AG08395 (cell line): ENCODE measurements at regions not wholly inside any gene's neighbourhood (a gene's known extent, or its start where the extent isn't known, plus 50 kb on each side); places are given as distances from the start of the nearest gene placed in this dataset.
"Not testable (repeated sequence)": the region's sequence is repeated elsewhere in the genome, so short reads cannot be mapped to it uniquely, and the experiment has no call there.

ENCODE experiments used
- DNase-seq: peaks from one replicate; pipeline ENCODE4 v3.0.0; 2012; ENCODE audit warnings: mixed read lengths, low spot score

DNA sequence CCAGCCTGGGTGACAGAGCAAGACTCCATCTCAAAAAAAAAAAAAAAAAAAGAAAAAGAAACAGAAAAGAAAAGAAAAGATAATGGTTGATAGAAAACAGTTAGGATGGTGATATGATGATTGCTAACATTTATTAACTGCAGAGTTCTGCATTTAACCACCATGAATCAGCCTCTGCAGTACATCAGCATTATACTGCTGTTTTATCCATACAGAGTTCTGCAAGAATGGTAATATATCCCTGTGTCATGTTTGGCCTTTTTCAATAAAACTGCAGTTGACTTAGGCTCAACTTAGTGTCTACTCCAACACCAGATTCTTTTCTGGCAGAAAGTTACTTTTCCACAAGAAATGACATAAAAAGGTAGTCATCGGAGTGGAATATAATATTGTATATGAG is 62.6 kb downstream of the DUSP6 start:
- DNase-seq: no peak

DNA sequence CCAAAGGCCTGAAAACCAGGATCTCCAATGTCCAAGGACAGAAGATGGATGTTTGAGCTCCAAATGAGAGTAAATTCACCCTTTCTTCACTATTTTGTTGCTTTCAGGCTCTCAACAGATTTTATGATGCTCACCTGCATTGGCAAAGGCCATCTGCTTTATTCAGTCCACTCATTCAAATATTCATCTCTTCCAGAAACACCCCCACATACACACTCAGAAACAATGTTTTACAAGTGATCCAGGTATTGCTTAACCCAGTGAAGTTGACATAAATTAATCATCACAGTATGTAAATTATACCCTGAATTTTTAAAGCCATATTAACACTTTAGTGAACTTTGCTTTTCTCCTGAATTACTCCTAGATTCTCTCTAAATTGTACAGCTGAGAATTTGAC is 63.3 kb downstream of the DUSP6 start:
- DNase-seq: no peak

DNA sequence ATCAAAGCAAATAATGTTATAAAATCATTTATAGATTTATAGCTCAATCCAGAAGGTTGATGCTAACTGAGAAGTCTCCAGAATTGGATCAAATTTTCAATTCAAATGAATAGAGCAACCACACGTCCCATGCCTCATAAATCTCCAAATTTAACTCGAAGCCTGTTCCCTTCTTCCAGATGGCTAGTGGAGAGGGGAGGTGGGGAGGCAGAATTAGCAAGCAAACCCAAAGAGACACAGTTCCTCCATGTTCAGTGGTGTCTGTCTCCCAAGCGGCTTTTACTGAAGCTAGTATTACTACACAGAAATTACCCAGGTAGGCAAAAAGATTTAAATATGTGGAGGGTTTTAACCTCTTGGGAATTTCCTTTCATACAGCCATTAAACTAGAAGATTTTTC is 65.8 kb downstream of the DUSP6 start:
- no peak for DNase-seq

DNA sequence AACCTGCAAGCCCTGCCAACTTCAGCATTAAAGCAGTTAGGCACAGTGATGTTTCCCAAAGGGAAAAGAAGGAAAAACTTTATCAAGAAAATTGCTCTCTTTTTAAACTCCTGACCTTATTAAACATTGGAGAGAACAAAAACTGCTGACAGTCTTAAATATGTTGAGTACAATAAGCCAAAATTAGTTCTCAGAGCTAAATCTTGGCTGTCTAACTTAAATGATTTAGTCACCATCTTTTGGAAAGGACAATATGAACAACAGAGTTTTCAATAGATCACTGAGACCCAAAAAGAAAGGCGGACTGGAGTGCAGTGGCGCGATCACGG is 70.8 kb downstream of the DUSP6 start:
- DNase-seq: no peak

DNA sequence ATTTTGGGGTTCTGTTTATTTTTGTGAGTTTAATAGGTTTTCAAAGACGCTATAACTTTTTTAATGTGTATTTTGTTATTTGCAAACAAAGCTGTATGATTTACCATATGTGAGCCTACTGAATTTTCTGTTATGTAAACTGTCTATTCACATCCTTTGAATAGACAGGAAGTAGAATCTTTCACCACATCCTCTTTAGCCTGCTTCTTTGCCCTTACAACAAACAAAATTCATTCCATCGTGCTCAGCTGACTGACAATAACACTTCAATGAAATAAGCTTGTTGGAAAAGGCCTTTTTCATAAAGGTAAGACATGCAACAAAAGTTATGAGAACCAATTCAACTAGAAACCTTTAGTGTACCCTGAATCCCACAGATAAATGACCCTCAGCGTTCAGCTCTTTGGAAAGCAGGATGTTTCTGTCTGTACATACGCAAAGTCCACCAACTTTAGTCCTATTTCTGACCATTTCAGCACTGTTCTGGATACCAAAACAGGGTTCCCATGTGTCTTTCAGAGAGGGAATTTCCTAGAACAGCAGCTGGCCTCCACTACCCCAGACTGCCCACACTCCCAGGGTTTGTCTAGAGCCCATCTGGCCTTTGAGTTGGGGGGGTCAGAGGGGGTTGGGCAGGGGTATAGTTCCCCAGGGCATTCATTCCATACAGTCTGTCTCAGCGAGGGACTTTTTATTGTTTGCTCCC is 71.3 kb downstream of the DUSP6 start:
- no peak for DNase-seq

DNA sequence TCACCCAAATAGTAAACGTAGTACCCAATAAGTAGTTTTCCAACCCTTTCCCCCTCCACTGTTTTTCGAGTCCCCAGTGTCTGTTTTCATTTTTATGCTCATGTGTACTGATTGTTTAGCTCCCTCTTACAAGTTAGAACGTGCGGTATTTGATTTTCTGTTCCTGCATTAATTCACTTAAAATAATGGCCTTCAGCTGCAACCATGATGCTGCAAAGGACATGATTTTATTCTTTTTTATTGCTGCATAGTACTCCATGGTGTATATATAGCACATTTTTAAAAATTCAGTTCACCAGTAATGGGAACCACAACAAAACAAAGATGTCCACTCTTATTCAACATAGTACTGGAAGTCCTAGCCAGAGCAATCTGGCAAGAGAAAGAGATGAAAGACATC is 72.8 kb downstream of the DUSP6 start:
- DNase-seq: no peak

DNA sequence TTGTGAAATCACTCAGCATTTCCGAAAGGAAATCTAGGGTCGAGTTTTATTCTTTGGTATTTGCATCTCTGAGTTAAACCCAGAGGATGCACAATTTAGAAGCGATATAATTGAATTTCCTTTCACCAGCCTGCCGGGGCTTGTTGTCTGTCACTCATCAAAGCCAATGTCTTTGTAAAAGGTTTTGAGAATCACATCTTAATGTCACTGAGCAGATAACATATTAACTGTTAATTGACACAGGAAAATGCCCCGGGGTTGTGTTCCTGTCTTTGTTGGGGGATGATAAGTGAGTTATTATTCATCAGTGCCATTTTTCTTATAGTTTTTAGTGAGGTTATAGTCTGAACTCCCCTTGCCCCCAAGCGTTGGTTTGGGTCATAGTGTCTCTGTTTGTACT is 73.4 kb downstream of the DUSP6 start:
- no peak for DNase-seq

DNA sequence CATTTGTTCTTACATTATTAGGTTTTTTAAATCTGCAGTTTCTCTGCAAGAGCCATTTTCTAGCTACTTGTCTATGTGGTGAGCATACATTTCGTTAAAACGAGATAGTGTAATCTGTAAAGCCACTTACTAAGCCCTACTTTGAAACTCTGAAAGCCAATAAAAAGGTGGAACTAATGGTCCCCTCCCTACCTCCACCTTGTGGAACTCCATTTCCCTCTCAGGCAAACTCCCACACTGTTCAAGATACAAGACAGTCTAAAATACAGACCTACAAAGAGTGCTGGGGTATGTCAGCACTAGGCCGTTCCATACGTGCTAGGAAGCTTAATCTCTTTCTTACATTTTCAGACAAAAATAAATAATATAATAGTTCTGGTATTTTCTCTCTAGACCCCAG is 74.1 kb downstream of the DUSP6 start:
- DNase-seq: no peak

DNA sequence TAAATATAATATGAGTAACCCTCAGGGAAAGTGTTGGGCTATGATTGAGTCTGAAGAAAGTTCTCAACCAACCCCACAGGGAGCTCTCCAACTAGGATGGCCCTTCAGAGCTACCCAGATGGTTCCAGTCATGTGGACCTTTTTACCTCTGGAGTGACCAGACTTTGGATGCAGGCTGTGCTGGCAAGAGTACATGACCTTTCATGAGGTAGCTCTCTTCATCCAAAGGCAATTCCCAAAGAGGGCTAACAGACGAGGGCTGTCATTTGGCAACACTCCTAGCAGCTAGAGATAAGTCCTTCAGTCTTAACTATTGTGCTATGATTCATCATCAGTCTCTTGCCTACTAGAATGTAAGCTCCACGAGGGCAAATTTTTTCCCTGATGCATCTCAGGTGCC is 75.4 kb downstream of the DUSP6 start:
- DNase-seq: no peak

DNA sequence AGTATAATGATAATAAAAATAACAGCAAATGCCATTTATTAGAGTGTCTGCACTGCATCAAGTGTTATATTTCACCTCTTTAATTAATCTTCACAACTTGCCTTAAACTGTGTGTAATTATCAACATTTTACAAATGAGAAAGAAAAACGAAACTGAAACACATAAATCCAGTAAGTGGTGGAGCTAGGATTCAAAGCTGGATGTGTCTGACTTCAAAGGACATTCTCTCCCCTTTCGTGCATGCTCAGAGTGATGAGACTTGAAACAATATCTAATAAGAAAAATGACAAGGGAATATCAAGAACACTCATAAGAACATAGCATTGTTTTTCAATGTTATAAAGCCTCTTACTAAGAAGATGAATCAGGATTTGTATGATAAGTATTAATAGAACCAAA is 78.8 kb downstream of the DUSP6 start:
- DNase-seq: no peak

DNA sequence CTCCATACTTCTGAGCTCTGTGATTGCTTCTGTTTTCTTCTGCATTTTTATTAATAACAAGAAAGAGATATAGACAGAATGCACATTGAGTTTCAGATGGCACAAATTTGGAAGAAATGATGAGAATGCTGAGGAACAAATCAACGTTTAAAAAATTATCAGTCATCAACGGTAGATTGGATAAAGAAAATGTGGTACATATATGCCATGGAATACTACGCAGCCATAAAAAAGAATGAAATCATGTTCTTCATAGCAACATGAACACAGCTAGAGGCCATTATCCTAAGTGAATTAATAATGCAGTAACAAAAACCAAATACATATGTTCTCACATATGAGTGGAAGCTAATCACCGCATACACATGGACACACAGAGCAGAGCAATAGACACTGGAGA is 81.8 kb downstream of the DUSP6 start:
- DNase-seq: no peak

DNA sequence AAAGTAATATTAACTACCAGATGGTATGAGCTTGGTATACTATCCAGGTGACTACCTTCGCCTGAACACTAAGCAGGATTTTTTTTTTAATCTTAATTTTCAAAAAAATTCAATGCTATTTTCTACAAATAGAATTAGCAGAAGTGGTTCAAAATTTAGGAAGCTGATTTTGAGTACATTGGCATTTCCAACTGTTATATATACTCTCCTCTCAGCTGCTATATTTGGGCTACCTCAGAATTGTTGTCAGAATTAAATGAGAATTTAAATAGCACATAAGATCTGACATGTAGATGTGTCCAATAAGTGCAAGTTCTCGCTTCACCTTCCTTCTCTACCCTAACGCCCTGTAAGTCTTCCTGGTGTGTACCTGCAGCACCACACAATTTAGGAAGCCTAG is 83.1 kb downstream of the DUSP6 start:
- DNase-seq: no peak

DNA sequence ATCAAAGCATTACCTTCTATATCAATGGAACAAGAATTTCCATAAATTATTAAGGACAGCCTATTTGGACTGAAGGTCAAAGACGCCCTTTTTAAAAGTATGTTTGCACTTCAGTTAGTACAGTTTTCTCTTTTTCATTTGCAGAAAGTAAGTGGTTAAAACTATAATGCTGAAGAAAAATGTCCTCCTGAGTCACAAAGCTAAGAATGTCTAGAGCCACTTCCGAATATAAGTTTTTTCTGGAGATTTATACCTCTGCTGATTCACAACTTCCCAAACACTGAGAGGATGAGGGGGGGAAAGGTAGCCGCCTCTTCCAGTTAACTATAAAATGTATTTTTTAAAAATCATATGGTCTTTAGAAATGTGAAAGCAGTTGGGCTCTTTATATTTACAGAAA is 84.9 kb downstream of the DUSP6 start:
- DNase-seq: no peak

DNA sequence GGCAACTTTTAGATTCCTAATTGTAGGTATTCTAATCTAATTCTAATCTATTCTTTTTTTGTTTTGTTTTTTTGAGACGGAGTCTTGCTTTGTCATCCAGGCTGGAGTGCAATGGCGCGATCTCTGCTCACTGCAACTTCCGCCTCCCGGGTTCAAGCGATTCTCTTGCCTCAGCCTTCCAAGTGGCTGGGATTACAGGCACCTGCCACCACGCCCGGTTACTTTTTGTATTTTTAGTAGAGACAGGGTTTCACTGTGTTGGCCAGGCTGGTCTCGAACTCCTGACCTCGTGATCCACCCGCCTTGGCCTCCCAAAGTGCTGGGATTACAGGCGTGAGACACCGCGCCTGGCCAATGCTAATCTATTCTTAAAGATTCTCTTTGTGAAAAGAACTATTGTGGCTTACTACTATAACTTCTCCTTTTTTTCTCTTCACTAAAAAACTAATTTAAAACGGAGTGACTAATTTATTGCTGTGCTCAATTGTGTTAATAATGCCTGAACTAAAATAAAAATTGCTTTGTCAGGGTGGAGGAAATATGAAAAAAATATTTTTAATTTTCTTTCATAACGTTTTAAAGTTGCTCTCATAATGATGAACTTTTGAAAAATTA is 85.6 kb downstream of the DUSP6 start:
- DNase-seq: not testable (repeated sequence)

DNA sequence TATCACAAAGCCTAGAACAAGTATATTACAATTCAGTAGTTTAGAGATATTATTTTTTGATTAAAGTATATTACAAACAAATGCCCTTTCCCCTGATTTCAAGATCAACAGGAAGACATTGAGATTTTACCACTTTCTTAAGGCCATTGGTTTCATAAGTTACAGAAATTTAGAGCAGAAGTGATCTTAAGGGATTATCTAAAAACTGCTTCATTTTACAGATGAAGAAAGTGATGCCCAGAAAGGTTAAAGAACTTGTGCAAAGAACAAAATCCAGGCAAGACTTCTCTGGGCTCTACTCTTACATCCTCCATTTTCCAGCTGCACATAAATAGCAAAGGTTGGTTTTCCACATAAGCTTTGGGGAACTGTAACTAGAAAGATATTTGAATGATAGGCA is 87.5 kb downstream of the DUSP6 start:
- DNase-seq: no peak

DNA sequence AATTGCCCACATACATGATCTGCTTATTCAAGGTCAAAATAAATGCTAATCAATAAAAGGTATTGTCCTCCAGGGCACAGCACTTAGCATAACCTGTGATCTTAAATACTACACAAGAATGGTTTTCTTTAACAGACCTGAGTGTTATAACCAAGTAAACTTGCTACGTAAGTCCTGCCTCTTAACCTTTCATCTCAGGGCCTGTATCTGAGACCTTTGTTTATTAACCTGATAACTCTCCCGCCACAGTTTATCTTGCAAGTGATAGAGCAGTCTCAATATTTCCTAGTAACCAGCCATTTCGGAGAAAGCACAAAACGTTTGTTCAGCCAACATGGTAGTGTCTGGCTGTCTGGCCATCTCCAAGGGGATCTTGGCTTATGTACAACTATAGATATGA is 88.4 kb downstream of the DUSP6 start:
- DNase-seq: no peak

DNA sequence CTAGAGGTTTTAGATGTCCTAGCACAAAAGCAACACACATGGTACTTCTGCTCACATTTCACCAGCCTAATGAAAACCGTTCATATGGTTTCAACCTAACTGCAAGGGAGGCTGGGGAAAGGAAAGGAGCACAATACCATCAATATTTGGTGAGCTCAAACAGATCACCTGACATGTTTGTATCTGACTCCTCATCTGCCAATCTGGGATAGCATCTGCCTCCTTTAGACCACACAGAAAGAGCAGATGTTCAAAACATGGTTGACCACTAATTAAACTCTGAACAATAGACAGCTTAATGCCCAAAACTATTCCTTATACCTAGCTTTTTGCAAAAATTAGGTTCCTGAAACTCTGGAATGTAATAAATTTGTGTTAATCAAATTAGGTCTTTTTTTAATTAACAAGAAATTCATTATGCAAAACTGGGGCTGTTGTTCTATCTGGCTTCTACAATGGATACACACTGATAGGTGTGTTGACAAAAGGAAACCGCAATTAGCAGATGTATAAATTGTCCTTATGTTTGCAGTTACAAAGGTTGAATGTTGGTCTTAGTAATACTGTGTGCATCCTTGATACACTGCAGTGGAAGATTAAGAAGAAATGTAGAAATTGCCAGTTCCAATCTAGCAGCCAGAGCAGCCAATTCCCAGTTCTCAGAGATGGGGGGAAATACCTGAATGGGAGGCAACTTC is 89.3 kb downstream of the DUSP6 start:
- no peak for DNase-seq

DNA sequence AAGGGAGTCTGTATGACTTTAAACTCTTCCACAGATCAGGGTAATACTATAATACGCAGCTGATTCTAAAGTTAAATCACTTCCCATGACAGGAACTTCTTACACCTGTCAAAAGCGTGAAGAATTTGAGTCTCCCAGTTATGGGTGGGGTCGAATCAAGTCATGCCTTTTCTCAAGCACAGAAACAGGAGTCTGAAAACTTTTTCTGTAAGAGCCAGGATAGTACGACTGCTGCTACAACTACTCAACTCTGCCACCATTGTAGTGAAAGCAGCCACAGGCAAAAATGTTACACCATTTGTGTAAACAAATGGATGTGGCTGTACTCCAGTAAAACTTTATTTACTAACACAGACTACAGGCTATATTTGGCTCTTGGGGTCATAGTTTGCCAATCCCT is 90.3 kb downstream of the DUSP6 start:
- DNase-seq: no peak

DNA sequence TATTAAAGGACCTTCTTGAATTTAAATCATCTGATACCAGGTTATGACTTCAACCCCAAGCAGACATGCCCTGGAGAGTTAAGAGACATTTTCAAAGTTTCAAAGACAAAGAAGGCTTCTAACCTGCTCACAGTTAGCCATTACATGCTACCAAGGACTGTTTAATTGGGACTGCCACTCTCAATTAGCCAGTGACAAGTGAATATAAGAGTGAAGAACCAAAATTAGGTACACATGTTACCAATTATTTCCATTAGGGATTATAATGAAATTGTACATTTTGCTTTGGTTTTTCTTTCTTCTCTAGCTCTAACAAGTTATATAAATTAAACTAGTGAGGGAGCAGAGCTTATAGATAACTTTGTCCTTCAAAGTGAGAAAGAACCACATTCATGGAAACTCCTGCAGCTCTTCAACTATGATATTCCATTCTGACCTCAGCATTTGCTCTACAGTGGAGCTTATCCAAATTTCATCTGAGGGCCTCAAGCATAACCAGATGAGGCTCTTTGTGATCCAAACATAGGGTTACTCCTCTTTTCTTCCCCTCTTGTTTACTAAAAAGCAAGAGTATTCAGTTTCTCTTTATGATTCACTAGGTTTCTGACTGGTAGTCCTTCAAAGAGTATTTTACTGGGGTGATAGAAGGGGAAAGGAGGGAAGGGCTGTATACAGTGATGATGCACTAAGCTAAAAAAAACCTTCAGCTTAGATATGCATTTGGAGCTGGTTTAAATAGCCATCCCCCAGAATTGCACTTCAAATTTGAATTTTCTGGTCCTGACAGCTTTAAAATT is 91.3 kb downstream of the DUSP6 start:
- no peak for DNase-seq

DNA sequence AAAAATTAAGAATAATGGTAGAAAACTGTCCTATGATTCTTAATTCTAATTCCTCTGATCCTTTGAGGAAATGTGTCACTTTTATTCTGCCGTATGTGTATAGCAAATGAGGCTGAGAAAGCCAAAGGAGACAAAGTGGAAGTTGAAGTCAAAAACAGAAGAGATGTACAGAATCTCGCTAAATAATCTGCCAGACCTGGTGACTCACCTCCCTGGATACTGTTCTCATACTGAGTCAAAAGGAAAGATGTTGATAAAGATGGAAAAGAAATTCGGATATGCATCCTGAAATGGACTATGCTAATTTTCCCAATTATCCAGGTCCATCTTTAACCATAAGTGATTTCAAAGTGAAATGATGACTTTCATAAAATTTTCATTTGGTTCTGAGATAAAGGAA is 92.5 kb downstream of the DUSP6 start:
- DNase-seq: no peak

DNA sequence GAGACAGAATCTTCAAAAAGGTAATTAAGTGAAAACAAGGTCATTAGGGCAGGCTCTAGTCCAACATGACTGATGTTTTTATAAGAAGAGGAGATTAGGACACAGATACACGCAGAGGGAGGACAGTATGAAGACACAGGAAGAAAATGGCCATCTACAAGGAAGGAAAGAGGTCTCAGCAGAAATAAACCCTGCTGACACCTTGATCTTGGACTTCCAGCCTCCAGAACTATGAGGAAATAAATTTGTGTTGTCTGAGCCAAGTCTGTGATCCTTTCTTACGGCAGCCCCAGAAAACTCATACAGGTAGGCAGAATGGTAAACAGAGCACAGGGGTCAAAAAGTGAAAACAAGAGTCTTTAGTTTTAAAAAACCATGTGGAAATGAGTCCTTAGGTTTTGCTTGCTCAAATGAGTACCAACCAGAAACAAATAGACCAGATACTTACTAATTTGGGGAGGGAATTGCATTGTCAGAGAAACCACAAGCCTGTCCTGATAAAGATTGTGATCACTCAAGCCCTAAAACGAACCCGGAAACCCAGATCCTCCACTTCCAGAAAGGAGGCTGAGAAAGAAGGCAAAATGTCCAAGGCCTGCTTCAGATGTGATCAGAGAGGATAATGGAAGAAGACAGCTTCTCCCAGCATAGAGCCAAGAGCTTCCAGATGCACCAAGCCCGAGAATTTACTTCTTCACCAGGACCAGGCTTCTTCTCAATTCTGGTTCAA is 93.9 kb downstream of the DUSP6 start:
- no peak for DNase-seq

DNA sequence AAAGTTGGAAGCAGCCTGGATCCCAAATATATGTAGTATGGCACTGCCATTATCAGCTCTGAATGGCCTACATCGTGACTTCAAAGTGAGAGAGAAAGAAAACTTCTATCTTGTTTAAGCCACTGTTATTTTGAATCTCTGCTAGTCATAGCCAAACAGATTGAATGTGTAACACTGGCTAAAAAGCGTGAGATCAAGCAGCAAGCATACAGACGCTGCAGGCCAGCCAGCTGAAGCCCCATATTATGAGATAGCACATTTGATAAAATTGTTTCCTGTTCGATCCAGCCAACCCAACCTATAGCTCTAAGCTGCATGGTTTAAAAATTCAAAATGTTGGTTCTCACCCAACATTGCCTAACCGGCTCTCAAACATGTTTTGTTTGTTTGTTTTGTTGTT is 95.0 kb downstream of the DUSP6 start:
- DNase-seq: no peak
